ENCODE measurements at regions not wholly inside any gene's neighbourhood (a gene's known extent, or its start where the extent isn't known, plus 50 kb on each side); places are given as distances from the start of the nearest gene placed in this dataset.

DNA sequence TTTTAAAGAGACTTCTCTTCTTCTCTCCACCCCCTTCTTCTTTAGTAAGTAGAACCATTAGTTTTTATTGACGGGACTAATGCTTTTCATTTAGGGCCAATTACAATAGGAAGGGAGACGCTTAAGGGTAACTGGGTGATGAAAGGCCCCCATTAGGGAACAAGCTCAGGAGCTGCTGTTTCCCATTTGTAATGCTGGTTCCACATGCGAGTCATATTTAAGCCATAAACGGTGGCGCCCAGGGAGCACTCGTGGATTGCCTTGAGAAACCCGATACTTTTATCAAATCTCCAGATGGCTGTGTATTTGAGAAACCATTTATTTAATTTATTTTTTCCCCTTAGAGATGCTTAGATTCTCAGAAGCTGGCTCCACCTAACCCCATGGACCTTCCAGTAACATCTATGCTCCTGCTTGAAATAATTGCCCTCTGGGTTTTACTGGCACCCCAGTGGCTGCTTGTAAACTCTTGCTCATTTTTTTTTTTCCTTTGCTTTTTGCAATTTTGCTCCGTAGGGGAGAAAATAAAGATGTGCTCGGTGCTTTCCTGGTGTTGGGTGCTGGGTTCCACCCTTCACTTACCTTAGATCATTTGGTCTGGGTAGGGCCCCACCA, 124.2 kb upstream of the MSX1 start:
- no peak for DNase-seq

DNA sequence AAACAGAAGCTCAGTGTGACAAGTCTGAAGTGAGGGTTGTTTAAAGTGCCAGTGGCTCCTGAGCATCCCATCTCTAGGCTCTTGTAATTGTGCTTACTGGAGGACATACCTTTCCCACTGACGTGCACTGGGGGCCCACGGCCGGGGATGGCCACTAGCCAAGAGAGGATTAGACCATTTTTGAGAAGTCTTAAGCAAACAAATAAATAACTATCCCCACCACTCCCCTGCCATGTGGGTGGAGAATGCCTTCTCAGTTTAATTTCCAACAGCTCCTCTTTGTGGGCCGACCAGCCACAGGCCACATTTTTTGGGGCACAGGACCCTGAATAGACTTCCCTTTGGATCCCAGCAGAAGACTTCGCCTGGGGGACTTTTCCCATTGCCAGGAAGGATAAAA, 125.0 kb upstream of the MSX1 start:
- no peak for DNase-seq

DNA sequence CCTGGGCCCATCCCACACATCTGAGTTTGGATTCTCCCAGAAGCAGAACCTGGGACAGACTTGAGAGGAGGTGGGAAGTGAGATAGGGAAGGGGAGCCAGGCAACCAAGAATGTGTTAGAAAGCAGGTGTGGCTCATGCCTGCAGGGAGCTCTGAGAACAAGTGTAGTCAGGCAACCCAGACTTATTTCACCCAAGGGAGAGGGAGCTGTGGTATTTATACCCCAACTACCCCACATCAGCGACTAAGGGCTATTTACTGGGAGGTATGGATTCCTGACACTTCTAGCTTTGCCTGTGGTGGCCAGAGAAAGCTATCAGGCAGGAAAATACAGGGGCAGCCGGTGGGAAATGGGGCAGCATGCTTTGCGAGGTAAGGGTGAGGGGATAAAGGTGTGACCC, 125.8 kb upstream of the MSX1 start:
- no peak for DNase-seq

DNA sequence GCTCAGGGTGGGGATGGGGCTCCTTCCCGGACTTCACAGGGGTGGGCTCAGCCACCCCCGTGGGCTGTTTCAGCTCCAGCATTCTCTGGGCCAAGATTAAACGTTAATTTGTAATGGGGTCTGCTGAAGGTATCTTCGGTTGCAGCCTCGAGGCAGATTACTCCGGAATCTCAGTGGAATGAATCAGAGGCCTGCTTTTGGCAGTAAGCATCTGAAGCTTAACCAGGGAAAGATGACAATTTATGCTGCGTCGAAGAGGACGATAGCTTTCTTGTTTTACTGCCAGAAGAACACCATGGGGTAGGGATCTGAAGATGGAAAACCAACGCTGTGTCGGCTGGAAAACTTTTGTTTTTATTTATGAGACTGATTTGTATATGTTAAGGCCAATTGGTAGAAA, 129.2 kb upstream of the MSX1 start:
- DNase-seq, result no peak

DNA sequence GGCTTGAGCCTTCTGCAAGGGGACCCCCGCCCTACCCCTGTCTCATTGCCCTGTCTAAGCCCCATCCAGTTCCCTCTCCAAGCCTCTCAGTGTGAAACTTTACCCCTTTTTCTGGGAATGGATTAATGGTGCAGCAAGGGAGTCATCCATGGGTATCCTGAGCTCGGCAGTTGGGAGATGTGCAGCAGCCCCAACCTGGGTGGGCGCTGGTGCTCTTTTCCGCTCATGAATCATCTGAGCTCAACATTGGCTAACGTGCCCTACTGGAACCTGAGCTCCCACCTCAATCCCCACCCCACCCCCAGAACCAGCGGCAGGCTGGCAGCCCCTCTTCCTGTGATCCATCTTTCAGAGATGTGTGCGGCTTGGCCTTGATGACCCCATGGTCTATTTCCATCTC, 130.3 kb upstream of the MSX1 start:
- no peak for DNase-seq

DNA sequence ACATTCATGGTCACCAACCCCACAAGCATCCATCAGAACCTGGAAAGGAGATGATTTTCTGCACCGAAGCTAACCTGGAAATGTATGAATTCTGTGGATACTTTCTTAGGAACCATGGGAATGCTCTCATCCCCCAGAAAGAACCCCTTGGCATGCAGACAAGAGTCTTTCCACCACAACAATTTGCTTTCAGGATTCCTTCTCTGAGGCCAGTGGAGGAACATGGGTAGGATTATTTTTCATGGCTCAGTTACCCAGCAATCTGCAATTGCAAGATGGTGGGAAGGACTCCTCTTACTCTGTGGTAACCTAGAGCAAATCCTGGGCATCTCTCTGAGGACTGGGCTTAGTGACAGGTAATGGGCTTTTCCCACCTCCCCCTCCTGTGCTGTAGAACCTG, 131.9 kb upstream of the MSX1 start:
- no peak for DNase-seq

DNA sequence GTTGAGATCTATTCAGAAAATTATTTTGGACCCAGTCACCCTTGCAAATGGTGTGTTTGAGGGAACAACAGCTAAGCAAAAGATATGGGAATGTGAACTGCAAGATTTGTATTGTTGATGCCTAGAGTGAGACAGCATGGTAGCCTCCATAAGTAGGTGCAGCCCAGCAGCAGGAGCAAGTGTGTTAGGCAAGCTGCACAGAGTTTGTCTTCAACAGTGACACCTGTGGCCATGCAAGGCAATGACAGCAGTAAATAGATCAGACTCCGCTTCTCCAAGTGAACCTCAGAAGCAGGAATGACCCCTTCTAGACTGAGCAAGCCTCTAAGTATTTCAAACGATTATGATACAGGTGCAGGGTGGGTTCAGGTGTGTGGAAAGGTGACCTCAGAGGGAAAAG, 133.4 kb upstream of the MSX1 start:
- no peak for DNase-seq

DNA sequence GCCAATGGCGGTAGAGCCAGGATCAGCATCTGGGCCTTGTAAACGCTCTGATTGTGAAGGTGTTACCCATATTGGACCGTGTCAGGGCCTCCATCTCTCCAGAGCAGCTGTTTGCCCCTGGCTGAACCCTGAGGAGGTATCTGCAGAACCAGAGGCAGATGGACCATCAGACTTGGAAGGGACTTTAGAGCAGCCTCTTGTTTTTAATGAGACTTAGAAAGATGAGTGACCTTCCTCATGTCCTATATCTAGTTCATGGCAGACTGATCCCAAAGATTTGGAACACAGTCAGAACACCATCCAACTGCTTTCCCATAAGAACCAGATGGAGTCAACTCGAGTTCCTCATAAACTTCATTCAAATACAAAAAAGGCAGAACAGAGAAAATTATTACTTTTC, 135.1 kb upstream of the MSX1 start:
- no peak for DNase-seq

DNA sequence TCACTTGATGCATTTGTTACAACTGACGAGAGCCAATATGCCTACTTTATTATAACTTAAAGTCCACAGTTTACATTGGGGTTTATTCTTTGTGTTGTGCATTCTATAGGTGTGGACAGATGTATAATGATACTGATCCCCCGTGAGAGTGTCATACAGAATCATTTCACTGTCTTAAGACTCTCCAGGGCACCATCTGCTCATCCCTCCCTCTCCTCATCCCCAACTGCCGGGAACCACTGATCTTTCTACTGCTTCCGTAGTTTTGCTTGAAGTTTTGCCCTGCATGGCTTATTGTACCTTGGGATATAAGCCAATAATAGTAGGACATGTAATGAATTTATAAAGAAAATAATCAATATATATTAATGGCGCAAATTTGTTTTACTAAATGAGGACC, 137.8 kb upstream of the MSX1 start:
- DNase-seq, result no peak

DNA sequence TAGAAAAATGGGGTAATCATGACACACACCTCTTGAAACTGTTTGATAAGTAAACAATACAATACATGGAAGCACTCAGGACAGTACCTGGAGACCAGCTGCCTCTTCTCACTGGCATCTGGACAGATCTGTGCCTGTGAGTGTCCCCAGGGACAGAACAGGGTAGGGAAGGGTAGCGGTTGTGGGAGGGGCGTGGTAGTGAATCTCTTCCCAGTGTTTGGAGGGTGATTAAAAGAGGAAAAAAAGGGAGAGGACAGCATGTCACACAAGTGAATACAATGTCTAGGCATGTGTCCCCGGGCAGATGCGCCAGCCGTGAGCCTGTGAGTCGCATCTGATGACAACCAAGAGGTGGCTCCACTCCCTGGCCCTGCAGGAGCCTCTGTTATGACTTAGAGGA, 138.8 kb upstream of the MSX1 start:
- DNase-seq, result no peak

DNA sequence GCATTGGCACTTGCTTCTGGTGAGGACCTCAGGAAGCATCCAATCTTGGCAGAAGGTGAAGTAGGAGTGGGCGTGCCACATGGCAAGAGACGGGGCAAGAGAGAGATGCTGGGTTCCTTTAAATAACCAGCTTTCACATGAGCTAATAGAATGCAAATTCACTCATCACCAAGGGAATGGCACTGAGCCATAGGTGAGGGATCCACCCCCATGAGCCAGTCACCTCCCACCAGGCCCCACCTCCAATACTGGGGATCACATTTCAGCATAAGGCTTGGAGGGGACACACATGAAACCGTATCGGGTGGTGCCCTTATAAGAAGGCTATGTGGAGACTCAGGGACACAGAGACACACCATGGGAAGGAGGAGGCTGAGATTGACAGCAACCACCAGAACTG, 140.0 kb upstream of the MSX1 start:
- DNase-seq, result no peak

DNA sequence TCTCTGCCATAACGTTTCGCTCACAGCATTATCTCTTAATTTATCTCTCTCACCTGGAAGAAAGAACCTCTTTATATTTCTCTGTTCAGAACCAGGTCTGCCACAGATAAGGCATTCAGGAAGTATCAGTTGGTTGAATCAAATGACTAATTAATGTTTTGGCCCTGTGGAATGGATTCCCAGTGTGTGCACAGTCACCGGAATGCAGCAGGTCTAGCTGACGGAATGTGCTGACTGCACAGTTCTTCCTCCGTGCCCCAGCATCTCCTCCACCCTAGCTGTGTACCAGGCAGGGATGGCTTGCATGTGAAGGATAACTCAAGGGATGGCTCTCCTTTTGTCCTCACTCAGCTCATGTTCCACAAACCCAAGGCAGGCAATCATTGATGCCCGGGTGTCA, 141.8 kb upstream of the MSX1 start:
- no peak for DNase-seq

DNA sequence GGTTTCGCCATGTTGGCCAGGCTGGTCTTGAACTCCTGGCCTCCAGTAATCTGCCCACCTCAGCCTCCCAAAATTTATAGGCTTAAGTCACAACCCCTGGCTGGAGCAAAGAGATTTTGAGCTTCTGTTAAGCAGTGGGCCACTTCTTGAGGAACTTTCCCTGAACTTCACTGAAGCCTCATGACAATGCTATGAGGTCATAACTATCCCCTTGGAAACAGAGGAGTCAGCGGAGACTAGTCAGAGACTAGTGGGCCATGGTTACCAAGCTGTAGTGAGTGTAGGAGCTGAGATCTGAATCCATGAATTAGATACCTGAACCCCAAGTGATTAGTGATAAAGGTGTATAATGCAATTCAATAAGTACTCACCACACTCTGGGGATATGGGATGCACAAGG, 145.1 kb upstream of the MSX1 start:
- no peak for DNase-seq

DNA sequence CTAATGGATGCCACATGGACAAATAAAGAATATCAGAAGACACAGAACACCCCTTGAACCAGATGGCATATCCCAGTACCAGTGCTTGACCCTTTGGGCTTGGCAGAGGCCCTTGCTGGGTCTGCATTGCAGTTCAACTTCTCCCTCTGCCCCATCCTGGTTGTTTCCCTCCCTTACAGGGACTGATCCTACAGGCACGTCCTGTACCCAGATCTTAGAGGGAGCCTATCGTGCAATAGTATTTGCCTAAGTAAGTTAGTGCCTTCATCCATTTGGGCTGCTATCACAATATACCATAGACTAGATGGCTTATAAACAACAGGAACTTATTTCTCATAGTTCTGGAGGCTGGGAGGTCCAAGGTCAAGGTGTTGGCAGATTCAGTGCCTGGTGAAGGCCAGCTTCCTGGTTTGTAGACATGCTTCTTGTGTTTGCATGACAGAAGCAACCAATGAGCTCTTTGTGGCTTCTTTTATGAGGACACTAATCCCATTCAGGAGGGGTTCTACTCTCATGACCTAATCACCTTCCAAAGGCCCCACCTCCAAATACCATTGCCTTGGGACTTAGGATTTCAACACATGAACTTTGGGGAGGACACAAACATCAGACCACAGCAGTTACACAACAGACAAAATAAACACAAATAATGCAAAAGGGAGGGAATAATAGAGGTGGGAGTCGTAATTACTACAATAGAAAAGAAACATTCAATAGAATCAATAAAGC, 146.5 kb upstream of the MSX1 start:
- DNase-seq, result no peak

DNA sequence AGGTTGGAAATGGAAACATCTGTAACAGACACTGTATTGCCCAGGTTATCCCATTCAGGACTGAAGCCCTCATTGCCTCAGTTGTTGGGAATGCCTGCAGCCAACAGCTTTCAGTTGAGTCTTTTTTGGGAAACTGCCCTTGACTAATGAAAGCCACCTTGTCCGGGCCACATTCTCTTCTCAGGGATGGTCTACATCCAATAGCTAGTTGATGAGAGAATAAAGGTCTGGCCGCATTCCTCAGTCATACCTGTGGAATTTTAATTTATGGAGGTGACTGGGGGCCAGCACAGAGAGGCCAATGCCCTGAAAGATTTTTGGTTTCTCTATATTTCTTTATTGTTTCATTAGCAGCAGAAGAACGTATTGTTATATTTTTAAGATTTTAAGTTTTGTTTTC, 147.6 kb upstream of the MSX1 start:
- DNase-seq, result no peak

DNA sequence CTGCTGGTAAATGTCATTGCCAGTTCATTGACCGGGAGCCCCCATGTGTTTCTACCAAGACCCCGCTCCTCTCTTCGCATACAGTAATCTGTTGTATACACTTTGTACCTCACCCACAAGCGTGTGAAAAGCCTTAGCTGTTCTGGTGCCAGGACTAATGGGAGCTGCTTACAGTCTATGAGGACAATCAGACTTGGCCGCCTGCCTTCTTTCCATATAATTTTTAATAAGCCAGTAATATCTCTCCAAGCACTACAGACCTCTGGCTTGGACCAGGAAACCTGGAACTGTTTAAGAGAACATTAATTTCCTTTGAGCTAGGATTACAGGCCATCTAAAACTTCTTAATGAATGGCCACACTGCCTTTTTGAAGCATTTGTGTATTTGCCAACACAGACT, 149.7 kb upstream of the MSX1 start:
- no peak for DNase-seq

DNA sequence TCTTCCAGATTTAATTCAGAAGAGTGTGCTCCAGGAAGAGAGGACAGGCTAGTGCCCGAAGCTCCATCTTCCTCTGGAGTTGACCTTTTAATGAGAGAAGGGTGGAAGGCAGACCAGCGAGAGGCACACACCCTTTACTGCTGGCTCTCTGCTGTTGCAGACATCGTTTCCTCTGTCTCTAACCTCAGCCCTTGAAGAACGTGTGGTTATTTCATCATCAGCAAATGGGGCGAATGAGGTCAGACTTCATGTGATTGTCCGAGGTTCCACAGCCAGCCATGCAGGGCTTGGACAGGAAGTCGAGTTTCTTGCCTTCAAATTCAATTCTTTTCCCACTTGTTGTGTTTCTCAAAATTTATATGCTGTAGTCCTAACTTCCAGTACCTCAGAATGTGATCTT, 155.2 kb upstream of the MSX1 start:
- DNase-seq, result no peak

DNA sequence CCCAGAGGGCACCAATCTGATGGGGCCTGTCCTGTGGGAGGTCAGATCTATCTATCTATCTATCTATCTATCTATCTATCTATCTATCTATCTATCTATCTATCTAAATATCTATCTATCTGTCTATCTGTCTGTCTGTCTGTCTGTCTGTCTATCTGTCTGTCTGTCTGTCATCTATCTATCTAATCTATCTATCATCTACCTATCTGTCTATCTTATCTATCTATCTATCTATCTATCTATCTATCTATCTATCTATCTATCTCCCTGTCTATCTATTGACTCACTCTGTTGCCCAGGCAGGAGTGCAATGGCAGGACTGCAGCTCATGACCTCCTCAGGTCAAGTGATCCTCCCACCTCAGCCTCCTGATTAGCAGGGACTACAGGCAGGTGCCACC, 155.7 kb upstream of the STX18 start:
- DNase-seq, result no peak

DNA sequence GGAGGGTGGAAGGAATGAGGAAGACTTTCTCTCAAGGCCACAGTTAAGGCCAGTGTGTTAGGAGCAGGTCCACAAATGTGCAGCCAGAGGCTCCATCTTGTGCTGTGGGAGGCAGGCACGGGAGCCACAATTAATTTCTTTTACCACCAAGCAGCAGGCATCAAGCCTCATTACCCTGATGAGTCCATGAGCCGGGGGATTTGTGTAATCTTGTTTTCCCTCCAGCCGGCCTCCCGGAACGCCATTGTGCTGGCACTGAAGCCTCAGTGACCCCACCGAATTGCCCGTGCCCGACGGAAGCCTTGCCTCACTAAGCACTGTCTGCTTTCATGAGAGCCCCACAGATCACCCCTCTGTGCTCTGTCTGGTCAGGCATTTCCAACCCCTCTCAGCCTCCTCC, 154.7 kb upstream of the STX18 start:
- no peak for DNase-seq

DNA sequence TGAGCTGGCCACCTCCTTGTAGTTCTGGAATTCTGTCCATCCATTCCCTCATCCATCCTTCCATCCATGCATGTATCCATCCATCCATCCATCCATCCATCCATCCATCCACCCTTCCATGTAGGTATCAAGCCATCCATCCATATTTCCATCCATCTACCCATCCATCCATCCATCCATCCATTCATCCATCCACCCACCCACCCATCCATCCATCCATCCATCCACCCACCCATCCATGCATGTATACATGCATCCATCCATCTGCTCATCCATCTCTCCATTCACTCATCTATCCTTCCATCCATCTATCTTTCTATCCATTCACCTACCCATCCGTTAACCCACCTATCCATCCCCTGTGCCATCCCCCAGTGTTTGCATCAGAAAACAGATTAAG, 153.6 kb upstream of the STX18 start:
- no peak for DNase-seq

DNA sequence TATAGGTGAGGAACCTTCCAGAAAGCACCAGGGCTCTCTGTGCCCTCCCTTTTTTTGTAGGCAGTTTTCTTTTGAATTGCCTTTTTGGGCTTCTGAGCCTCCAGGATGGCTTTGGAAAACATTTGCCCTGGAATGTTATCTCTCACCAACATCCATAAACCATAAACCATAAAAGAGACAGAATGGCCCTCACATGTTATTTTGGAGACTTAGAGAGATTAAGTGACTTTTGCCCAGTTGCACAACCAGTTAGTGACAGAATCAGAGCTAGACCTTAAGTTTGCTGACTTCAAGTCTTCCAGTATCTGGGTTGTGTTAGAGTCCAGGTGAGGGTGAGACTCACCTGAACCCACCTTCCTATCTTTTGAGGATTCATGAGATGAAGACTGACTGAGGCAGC, 153.0 kb upstream of the STX18 start:
- DNase-seq, result no peak

DNA sequence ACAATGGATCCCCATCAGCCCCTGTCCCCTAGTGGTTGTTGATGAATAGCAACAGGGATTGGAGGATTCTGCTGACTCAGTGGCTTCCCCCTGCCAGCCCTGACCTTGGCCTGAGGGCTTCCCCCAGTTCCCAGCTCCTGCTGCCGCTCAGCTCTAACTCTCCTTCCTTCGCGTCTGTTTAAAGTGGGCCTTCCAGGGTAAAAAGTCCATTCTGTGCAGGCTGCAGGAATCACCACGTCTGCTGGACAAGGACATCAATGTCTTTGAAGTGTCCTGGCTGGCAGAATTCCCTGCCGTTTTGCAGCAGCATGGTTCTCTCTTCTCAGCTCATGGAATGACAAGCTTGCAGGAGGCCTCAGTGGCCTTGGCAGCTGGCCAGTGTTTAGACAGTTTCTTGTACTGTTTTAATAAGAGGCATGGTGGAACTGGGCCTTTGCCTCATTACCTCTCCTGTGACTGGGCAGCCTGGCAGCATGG, 152.5 kb upstream of the STX18 start:
- DNase-seq, result no peak

DNA sequence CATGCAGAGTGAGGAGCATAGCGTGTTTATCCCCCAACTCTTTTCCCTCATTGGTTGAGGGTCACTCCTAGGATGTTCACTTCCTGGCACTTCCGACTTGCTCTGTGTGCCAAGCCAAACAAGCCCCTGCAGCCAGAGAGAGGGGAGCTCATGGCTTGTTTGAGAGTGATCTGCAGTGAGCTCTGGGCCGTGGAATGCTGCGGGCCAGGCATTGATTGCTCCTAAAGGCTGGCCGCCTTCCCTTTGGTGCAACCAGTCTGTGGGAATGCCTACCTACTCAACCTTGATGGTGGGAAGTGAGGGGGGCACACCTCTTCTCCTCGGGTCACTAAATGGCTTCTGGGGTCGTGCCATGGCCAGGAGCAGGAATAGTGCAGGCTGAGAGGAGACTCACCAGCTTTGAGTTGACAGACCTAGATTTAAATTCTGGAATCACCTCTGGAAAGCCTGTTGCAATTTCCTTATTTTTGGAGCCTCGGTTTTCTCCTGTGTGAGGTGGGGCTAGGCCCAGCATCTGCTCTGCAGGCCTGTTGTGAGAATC, 152.0 kb upstream of the STX18 start:
- no peak for DNase-seq

DNA sequence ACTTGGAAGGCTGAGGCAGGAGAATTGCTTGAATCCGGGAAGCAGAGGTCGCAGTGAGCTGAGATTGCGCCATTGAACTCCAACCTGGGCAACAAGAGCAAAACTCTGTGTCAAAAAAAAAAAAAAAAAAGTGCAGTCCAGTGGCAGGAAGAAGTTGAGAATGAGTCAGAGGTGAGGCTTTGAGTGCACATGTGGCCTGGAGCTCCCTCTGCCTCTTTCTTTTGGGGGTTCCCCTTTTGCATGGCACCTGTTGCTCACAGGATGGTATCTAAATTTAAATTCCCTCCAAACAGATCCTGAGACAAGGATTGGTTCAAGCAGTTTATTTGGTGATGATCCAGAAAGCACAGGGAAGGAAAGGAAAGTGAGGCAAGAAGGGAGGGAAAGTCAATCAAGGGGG, 151.4 kb upstream of the STX18 start:
- DNase-seq, result no peak

DNA sequence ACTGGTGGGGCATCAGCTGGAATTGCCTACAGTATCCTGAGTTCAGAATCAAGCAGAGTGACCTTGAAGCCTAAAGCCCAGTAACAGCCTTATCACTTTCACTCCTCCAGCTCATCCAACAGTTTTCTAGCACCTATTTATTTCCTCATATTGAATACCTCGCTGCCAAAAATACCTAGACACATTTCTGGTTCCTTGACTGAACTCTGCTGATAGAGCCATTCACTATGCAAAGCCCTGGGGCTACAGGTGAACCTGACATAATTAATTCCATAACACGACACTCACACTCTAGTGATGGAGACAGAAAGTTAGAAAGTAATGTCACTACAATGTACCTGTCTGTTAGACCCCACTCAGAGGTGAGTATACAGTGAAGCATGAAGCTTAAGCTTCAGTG, 149.0 kb upstream of the STX18 start:
- no peak for DNase-seq
